Heart right ventricle (tissue), 16 donors: ENCODE measurements at regions not wholly inside any gene's neighbourhood (a gene's known extent, or its start where the extent isn't known, plus 50 kb on each side); places are given as distances from the start of the nearest gene placed in this dataset.

Source experiments
- ATAC-seq, 8 donors: fragments of 200-7000 bp; cut with Tn5 transposase; one replicate each; pipeline ENCODE4 v1.9.1; 2020; ENCODE audit warnings: mild to moderate bottlenecking in 8 of 8, moderate library complexity in 8 of 8, moderate number of reproducible peaks in 1 of 8
- DNase-seq, 2 donors: peaks; one replicate each; pipeline ENCODE4 v3.0.0-alpha.2; 2020
- H3K27ac ChIP-seq, 10 donors: fragments of 200-600 bp; sonication (generic) in 2 of 10; one replicate each; pipeline versions ENCODE4 v1.5.0 to v1.8.0; 2020 to 2022; ENCODE audit warnings: mild to moderate bottlenecking in 3 of 10
- H3K27me3 ChIP-seq, 7 donors: fragments of 200-600 bp; one replicate each; pipeline ENCODE4 v1.8.0; 2021 to 2022; ENCODE audit warnings: mild to moderate bottlenecking in 2 of 7
- H3K36me3 ChIP-seq, 9 donors: fragments of 200-600 bp; sonication (generic) in 1 of 9; one replicate each; pipeline versions ENCODE4 v1.5.0 to v1.8.0; 2020 to 2022; ENCODE audit warnings: mild to moderate bottlenecking in 2 of 9
- H3K4me1 ChIP-seq, 9 donors: fragments of 200-600 bp; sonication (generic) in 1 of 9; one replicate each; pipeline versions ENCODE4 v1.5.0 to v1.8.0; 2020 to 2022; ENCODE audit warnings: mild to moderate bottlenecking in 4 of 9
- H3K4me3 ChIP-seq, 10 donors: fragments of 200-600 bp; sonication (generic) in 2 of 10; one replicate each; pipeline versions ENCODE4 v1.5.0 to v1.8.0; 2020 to 2022; ENCODE audit warnings: mild to moderate bottlenecking in 7 of 10, moderate library complexity in 2 of 10
- H3K9me3 ChIP-seq, 11 donors: fragments of 200-600 bp in 10 of 11; sonication (generic) in 2 of 11; one replicate each; pipeline versions ENCODE4 v1.5.0 to v1.8.0; 2013 to 2022; ENCODE audit warnings: mild to moderate bottlenecking in 2 of 11, control low read depth in 1 of 11, moderate library complexity in 1 of 11
- CTCF ChIP-seq, 9 donors: fragments of 200-600 bp; sonication (generic) in 2 of 9; IDR thresholded peaks; one replicate each; pipeline versions ENCODE4 v1.5.0 to v1.8.0; 2021 to 2022; ENCODE audit warnings: antibody characterized with exemption in 9 of 9, mild to moderate bottlenecking in 5 of 9, moderate library complexity in 1 of 9
- WGBS, 2 donors: extraction: QIAGEN DNeasy Blood & Tissue Kit; methylation state at CpG; one replicate each; pipeline ENCODE4 v1.1.7; 2013; ENCODE audit warnings: inconsistent platforms in 1 of 2; 5-methylcytosine and 5-hydroxymethylcytosine counted together
- intact Hi-C, 10 donors: fragments of 100-400 bp; cut with DNase I; formaldehyde crosslinking; loops; one replicate each; pipeline versions ENCODE4 v1.11.1 to v1.14.2; 2022
- donor health status: Arrhythmogenic right ventricular cardiomyopathy.
- donor health status: ischemic (EF 13 %, LVEDD 7.1; RV severe dilation, severe dysfunction).
- donor health status: healthy with polysubstance abuse.
- donor health status: DM: no; HTN: yes; CAD: no.
- donor health status: DM: no; HTN: no; CAD: no.
- donor health status: ischemic (EF 25% LVEDD 6.9; RV normal size, moderate dysfunction).
- donor health status: ischemic (EF 25% LVEDD 5.7; RV mildly dilated, moderate dysfunction).
- donor health status: healthy.
- donor health status: DM: yes; HTN: yes; CAD: no.
- donor health status: Ischemic cardiomyopathy.
- donor health status: ischemic (EF 35%, LVEDD 5.7; RV mildly dilated, moderate dysfunction).
- donor health status: nonischemic (EF 11% LVEDD 7.7; RV severe dilation, severe dysfunction).
- donor health status: DM: yes; HTN: yes; CAD: no.
- donor health status: PGD.
- donor health status: ischemic (EF 29% LVEDD 5.4; RV normal size, mild dysfunction).
- donor health status: nonischemic (EF 23%, LVEDD 6.1; RV moderate dilation, normal function).

GRCh38 chr5:101437351-101437750 lies 534.3 kb upstream of the ST8SIA4 start:
- H3K36me3 ChIP-seq: no peaks in the 10 kb centered on the region
- no peak for DNase-seq
- no peak overlapping the region for H3K4me3 ChIP-seq
- H3K27me3 ChIP-seq: no peaks in the 10 kb centered on the region
- H3K9me3 ChIP-seq: peaks cover 0 to 6% (median 0%) of the 10 kb centered on the region in 11 donors
- intact Hi-C loops: no loop called here
- TF ChIP-seq CTCF (IDR thresholded peaks at IDR 0.05): no peak
- no peak for ATAC-seq
- 71 to 79% methylated on average over 2 of the region's 2 CpGs for WGBS, 2 donors
- H3K27ac ChIP-seq: no peak overlapping the region
- H3K4me1 ChIP-seq: no peaks in the 10 kb centered on the region

- H3K4me3 ChIP-seq: no peak overlapping the region
- H3K36me3 ChIP-seq: no peaks in the 10 kb centered on the region
- peaks cover 0 to under 1% (median 0%) of the 10 kb centered on the region in 11 donors for H3K9me3 ChIP-seq
- intact Hi-C loops: no loop called here
- H3K27me3 ChIP-seq: no peaks in the 10 kb centered on the region
- no peaks in the 10 kb centered on the region for H3K4me1 ChIP-seq
- WGBS, 2 donors: 28 to 33% methylated on average over 2 of the region's 2 CpGs
- ATAC-seq (no peak), DNase-seq (no peak)
- TF ChIP-seq CTCF (IDR thresholded peaks at IDR 0.05): no peak
- no peak overlapping the region for H3K27ac ChIP-seq
Measured at GRCh38 chr5:101435768-101436167, 532.7 kb upstream of the ST8SIA4 start.

- 25 to 39% methylated on average over 1 of the region's 1 CpG for WGBS, 2 donors
- ATAC-seq (no peak), DNase-seq (no peak)
- H3K4me3 ChIP-seq: no peak overlapping the region
- no peak overlapping the region for H3K27ac ChIP-seq
- H3K9me3 ChIP-seq: peaks cover 0 to 6% (median 0%) of the 10 kb centered on the region in 11 donors
- no peak for TF ChIP-seq CTCF (IDR thresholded peaks at IDR 0.05)
- H3K4me1 ChIP-seq: no peaks in the 10 kb centered on the region
- intact Hi-C loops: no loop called here
- no peaks in the 10 kb centered on the region for H3K27me3 ChIP-seq
- H3K36me3 ChIP-seq: no peaks in the 10 kb centered on the region
Measured at GRCh38 chr5:101431201-101431600, 528.1 kb upstream of the ST8SIA4 start.

GRCh38 chr5:101430551-101430950 lies 527.5 kb upstream of the ST8SIA4 start:
- WGBS, 2 donors: 79 to 84% methylated on average over 2 of the region's 2 CpGs

More at GRCh38 chr5:101430551-101430950, 527.5 kb upstream of the ST8SIA4 start:
- Histone ChIP-seq H3K27me3 (no peaks in the 10 kb centered on the region), H3K9me3 (peaks cover 0 to 6% (median 0%) of the 10 kb centered on the region in 11 donors), H3K4me1 (no peaks in the 10 kb centered on the region), H3K36me3 (no peaks in the 10 kb centered on the region), H3K4me3 (no peak overlapping the region), H3K27ac (no peak overlapping the region)
- DNase-seq (no peak), ATAC-seq (no peak)
- intact Hi-C loops: no loop called here
- TF ChIP-seq CTCF (IDR thresholded peaks at IDR 0.05): no peak
